ENCODE measurements at regions not wholly inside any gene's neighbourhood (a gene's known extent, or its start where the extent isn't known, plus 50 kb on each side); places are given as distances from the start of the nearest gene placed in this dataset.

GRCh38 chr3:170636400-170636973 lies 50.6 kb upstream of the SLC7A14 start:
- Histone ChIP-seq H3K9me3 (no peaks in the 10 kb centered on the region), H3K4me3 (no peak overlapping the region), H3K36me3 (ENCODE audit: low read depth) (no peaks in the 10 kb centered on the region), H3K4me1 (ENCODE audit: low read depth) (peaks cover 8% of the 10 kb centered on the region)
- intact Hi-C loops (cut with DNase I, micrococcal nuclease): no loop called here
- ATAC-seq (no peak), DNase-seq (no peak)
- TF ChIP-seq CTCF (IDR thresholded peaks at IDR 0.05): no peak
